GM06990 (cell line): ENCODE measurements at regions not wholly inside any gene's neighbourhood (a gene's known extent, or its start where the extent isn't known, plus 50 kb on each side); places are given as distances from the start of the nearest gene placed in this dataset.

Experiments
- DNase-seq: peaks from one replicate; pipeline ENCODE4 v3.0.0-alpha.2; 2011; ENCODE audit not compliant: insufficient read length; ENCODE audit errors: extremely low read depth
- H3K27me3 ChIP-seq: replicated peaks from 2 replicates; pipeline ENCODE4 v1.6.0; 2011; ENCODE audit warnings: low read length; ENCODE audit not compliant: control insufficient read depth, insufficient read depth
- H3K36me3 ChIP-seq: 2 replicates; pipeline ENCODE4 v1.5.1; 2011; ENCODE audit warnings: low read length; ENCODE audit not compliant: control insufficient read depth, insufficient read depth
- H3K4me3 ChIP-seq: replicated peaks from 2 replicates; pipeline ENCODE4 v1.5.1; 2011; ENCODE audit warnings: low read depth, mild to moderate bottlenecking, control low read depth, low read length
- CTCF ChIP-seq: IDR thresholded peaks from 2 replicates; pipeline ENCODE4 v1.5.1; 2011; ENCODE audit warnings: low read length, control low read depth, mild to moderate bottlenecking, inconsistent platforms; ENCODE audit not compliant: insufficient read depth, poor library complexity, severe bottlenecking

- TF ChIP-seq CTCF: no peak
- H3K36me3 ChIP-seq: no peaks in the 10 kb centered on the region
- H3K4me3 ChIP-seq: no peak overlapping the region
- no peak for DNase-seq
- H3K27me3 ChIP-seq: no peaks in the 10 kb centered on the region
Observed at GRCh38 chr1:88111816-88112215, 572.3 kb upstream of the PKN2 start.

- Histone ChIP-seq H3K4me3 (no peak overlapping the region), H3K27me3 (no peaks in the 10 kb centered on the region), H3K36me3 (no peaks in the 10 kb centered on the region)
- DNase-seq: no peak
- no peak for TF ChIP-seq CTCF
Observed at GRCh38 chr1:88117597-88117996, 566.5 kb upstream of the PKN2 start.

- TF ChIP-seq CTCF: no peak
- Histone ChIP-seq H3K36me3 (no peaks in the 10 kb centered on the region), H3K4me3 (no peak overlapping the region), H3K27me3 (no peaks in the 10 kb centered on the region)
- no peak for DNase-seq
Observed at GRCh38 chr1:88118176-88118845, 565.8 kb upstream of the PKN2 start.

GRCh38 chr1:88124614-88125013, 559.5 kb upstream of the PKN2 start:
- no peaks in the 10 kb centered on the region for H3K27me3 ChIP-seq
- no peak overlapping the region for H3K4me3 ChIP-seq
- TF ChIP-seq CTCF: no peak

GRCh38 chr1:88126467-88126866, 557.6 kb upstream of the PKN2 start:
- no peak for TF ChIP-seq CTCF
- Histone ChIP-seq H3K36me3 (no peaks in the 10 kb centered on the region), H3K27me3 (no peaks in the 10 kb centered on the region), H3K4me3 (no peak overlapping the region)
- DNase-seq: no peak

More at GRCh38 chr1:88124614-88125013, 559.5 kb upstream of the PKN2 start:
- no peak for DNase-seq
- H3K36me3 ChIP-seq: no peaks in the 10 kb centered on the region

GRCh38 chr1:88133991-88134390, 550.1 kb upstream of the PKN2 start:
- no peak for DNase-seq
- H3K27me3 ChIP-seq: no peaks in the 10 kb centered on the region
- H3K4me3 ChIP-seq: no peak overlapping the region
- no peaks in the 10 kb centered on the region for H3K36me3 ChIP-seq
- no peak for TF ChIP-seq CTCF
